Gastroesophageal sphincter (tissue), 3 donors: ENCODE measurements at regions not wholly inside any gene's neighbourhood (a gene's known extent, or its start where the extent isn't known, plus 50 kb on each side); places are given as distances from the start of the nearest gene placed in this dataset.
"Not testable (repeated sequence)": the region's sequence is repeated elsewhere in the genome, so short reads cannot be mapped to it uniquely, and the experiment has no call there.

Experiments used
- POLR2A ChIP-seq, 2 donors: fragments of 450-650 bp; IDR thresholded peaks; one replicate each; pipeline ENCODE4 v1.6.1; 2017; ENCODE audit warnings: antibody characterized with exemption in 2 of 2, mild to moderate bottlenecking in 2 of 2, moderate library complexity in 1 of 2
- POLR2AphosphoS5 ChIP-seq: sonication (generic); formaldehyde crosslinking; IDR thresholded peaks from one replicate; pipeline ENCODE4 v1.6.1; 2017; ENCODE audit warnings: antibody characterized with exemption
- TF ChIP-seq, protein P1 (sequence below), 4 experiments: fragments of 200-600 bp in 2 of 4; fragments of 450-650 bp in 2 of 4; sonication (generic) in 1 of 4; IDR thresholded peaks; one replicate each; pipeline ENCODE4 v1.5.1; 2017 to 2019; ENCODE audit warnings: antibody characterized with exemption in 4 of 4, mild to moderate bottlenecking in 2 of 4, moderate library complexity in 2 of 4

DNA sequence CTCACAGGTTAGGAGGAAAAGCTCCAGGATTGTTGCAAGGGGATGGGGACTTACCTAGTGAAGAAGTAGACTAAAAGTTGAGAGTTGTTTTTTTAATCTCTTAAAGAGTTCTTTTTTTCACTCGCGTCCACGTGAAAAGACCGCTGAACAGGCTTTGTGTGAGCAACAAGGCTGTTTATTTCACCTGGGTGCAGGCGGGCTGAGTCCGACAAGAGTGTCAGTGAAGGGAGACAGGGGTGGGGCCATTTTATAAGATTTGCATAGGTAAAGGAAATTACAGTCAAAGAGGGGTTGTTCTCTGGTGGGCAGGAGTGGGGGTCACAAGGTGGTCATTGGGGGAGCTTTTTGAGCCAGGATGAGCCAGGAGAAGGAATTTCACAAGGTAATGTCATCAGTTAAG, 249.7 kb downstream of the USP25 start:
- TF ChIP-seq POLR2A (IDR thresholded peaks at IDR 0.05); POLR2AphosphoS5: not testable (repeated sequence)
- TF ChIP-seq, protein P1, sequence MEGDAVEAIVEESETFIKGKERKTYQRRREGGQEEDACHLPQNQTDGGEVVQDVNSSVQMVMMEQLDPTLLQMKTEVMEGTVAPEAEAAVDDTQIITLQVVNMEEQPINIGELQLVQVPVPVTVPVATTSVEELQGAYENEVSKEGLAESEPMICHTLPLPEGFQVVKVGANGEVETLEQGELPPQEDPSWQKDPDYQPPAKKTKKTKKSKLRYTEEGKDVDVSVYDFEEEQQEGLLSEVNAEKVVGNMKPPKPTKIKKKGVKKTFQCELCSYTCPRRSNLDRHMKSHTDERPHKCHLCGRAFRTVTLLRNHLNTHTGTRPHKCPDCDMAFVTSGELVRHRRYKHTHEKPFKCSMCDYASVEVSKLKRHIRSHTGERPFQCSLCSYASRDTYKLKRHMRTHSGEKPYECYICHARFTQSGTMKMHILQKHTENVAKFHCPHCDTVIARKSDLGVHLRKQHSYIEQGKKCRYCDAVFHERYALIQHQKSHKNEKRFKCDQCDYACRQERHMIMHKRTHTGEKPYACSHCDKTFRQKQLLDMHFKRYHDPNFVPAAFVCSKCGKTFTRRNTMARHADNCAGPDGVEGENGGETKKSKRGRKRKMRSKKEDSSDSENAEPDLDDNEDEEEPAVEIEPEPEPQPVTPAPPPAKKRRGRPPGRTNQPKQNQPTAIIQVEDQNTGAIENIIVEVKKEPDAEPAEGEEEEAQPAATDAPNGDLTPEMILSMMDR (IDR thresholded peaks at IDR 0.05): not testable (repeated sequence)
